SH-SY5Y (cell line): ENCODE measurements at regions not wholly inside any gene's neighbourhood (a gene's known extent, or its start where the extent isn't known, plus 50 kb on each side); places are given as distances from the start of the nearest gene placed in this dataset.

ENCODE experiments used
- GATA2 ChIP-seq: IDR thresholded peaks from 2 replicates; pipeline ENCODE4 v1.6.1; 2011; ENCODE audit warnings: mild to moderate bottlenecking, low read depth, low read length
- GATA3 ChIP-seq: IDR thresholded peaks from 2 replicates; pipeline ENCODE4 v1.6.1; 2011; ENCODE audit warnings: low read depth, mild to moderate bottlenecking, low read length, moderate library complexity

DNA sequence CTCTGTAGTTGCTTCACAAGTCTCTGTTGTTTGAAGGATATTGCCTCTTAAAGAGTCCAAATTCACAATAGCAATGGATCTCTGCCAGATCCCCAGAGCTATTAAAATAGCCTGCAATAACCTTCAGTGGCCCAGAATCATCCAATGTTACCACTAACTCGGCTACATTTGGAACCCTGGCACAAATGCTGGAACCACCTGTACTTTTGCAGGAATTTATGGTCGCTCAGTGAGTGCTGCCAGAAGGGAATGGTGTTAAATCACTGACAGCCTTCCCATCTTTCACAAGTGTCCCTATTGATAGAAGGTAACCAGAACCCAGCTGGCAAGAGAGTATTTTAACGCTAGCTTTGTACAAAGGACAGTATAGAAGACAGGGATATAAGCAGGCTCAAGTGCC is 298.8 kb upstream of the PLSCR5 start:
- TF ChIP-seq GATA3 = no peak
- no peak for TF ChIP-seq GATA2
